RWPE1 (cell line): ENCODE measurements at regions not wholly inside any gene's neighbourhood (a gene's known extent, or its start where the extent isn't known, plus 50 kb on each side); places are given as distances from the start of the nearest gene placed in this dataset.

Experiments
- CTCF ChIA-PET: fragments of 350-600 bp; sonication (Branson Sonifier 250); formaldehyde crosslinking; extraction: SDS; loops from one replicate; lab custom pipeline; 2021; lab: Yijun Ruan, JAX
- POLR2A ChIA-PET: fragments of 400-600 bp; formaldehyde crosslinking; extraction: SDS; loops from one replicate; lab custom pipeline; 2020; ENCODE audit warnings: antibody characterized with exemption; ENCODE audit not compliant: low non-redundant PET; lab: Yijun Ruan, JAX
- DNase-seq: peaks from one replicate; pipeline ENCODE4 v3.0.0; 2012; ENCODE audit warnings: low spot score
- H3K27ac ChIP-seq: fragments of 450-650 bp; 2 replicates; pipeline ENCODE4 v1.5.1; 2017
- CTCF ChIP-seq: fragments of 450-650 bp; conservative IDR thresholded peaks from 2 replicates; pipeline ENCODE4 v1.5.1; 2017; ENCODE audit warnings: low read depth, mild to moderate bottlenecking

- DNase-seq, result no peak
- no peak for TF ChIP-seq CTCF
- ChIA-PET POLR2A (no interaction called here), CTCF (no interaction called here)
- no peak overlapping the region for H3K27ac ChIP-seq
Observed at GRCh38 chr9:38316166-38316780, 76.2 kb upstream of the ALDH1B1 start.

- no peak for TF ChIP-seq CTCF
- CTCF ChIA-PET, result no interaction called here
- no peak overlapping the region for H3K27ac ChIP-seq
- POLR2A ChIA-PET, result no interaction called here
- no peak for DNase-seq
Observed at GRCh38 chr9:38315085-38315595, 77.4 kb upstream of the ALDH1B1 start.

- H3K27ac ChIP-seq, result no peak overlapping the region
- no peak for DNase-seq
- ChIA-PET POLR2A (no interaction called here), CTCF (no interaction called here)
- TF ChIP-seq CTCF, result no peak
Observed at GRCh38 chr9:38313421-38313820, 79.1 kb upstream of the ALDH1B1 start.

GRCh38 chr9:38312406-38312805, 80.1 kb upstream of the ALDH1B1 start:
- POLR2A ChIA-PET, result no interaction called here
- no peak for TF ChIP-seq CTCF
- CTCF ChIA-PET, result no interaction called here
- no peak for DNase-seq
- no peak overlapping the region for H3K27ac ChIP-seq

GRCh38 chr9:38311382-38312270, 80.9 kb upstream of the ALDH1B1 start:
- no peak for TF ChIP-seq CTCF
- POLR2A ChIA-PET, result no interaction called here

GRCh38 chr9:38309324-38310195, 82.9 kb upstream of the ALDH1B1 start:
- no peak for DNase-seq
- no peak for TF ChIP-seq CTCF
- no peak overlapping the region for H3K27ac ChIP-seq
- ChIA-PET POLR2A (no interaction called here), CTCF (no interaction called here)

More at GRCh38 chr9:38311382-38312270, 80.9 kb upstream of the ALDH1B1 start:
- CTCF ChIA-PET, result no interaction called here
- no peak overlapping the region for H3K27ac ChIP-seq
- DNase-seq, result no peak
